ENCODE measurements at regions not wholly inside any gene's neighbourhood (a gene's known extent, or its start where the extent isn't known, plus 50 kb on each side); places are given as distances from the start of the nearest gene placed in this dataset. TPM values are rescaled to one million over a fixed set of nuclear protein-coding genes. Genes with fewer than 3 reads are reported as not detected.

- Histone ChIP-seq H3K9ac (ENCODE audit: low read depth, low read length) (no peak overlapping the region), H3K4me2 (ENCODE audit: low read length) (no peak overlapping the region), H3K9me3 (replicated peaks; ENCODE audit: low read length) (no peaks in the 10 kb centered on the region), H3K4me3 (ENCODE audit: low read length) (no peak overlapping the region), H3K27me3 (ENCODE audit: control insufficient read depth, insufficient read depth, low read length) (no peaks in the 10 kb centered on the region), H3K36me3 (ENCODE audit: insufficient read depth, low read length) (no peaks in the 10 kb centered on the region), H3K4me1 (ENCODE audit: control insufficient read depth, insufficient read depth, low read length) (no peaks in the 10 kb centered on the region)
Observed at GRCh38 chr18:25423267-25423666, 71.3 kb upstream of the ZNF521 start.

GRCh38 chr18:25422230-25422629 lies 70.3 kb upstream of the ZNF521 start:
- no peak overlapping the region for H3K9ac ChIP-seq (ENCODE audit: low read depth, low read length)
- no peaks in the 10 kb centered on the region for H3K36me3 ChIP-seq (ENCODE audit: insufficient read depth, low read length)
- H3K4me1 ChIP-seq (ENCODE audit: control insufficient read depth, insufficient read depth, low read length), result no peaks in the 10 kb centered on the region
- no peaks in the 10 kb centered on the region for H3K27me3 ChIP-seq (ENCODE audit: control insufficient read depth, insufficient read depth, low read length)
- no peak overlapping the region for H3K4me3 ChIP-seq (ENCODE audit: low read length)
- H3K4me2 ChIP-seq (ENCODE audit: low read length), result no peak overlapping the region
- no peaks in the 10 kb centered on the region for H3K9me3 ChIP-seq (replicated peaks; ENCODE audit: low read length)

- Histone ChIP-seq H3K36me3 (ENCODE audit: insufficient read depth, low read length) (no peaks in the 10 kb centered on the region), H3K4me3 (ENCODE audit: low read length) (no peak overlapping the region), H3K4me2 (ENCODE audit: low read length) (no peak overlapping the region), H3K9ac (ENCODE audit: low read depth, low read length) (no peak overlapping the region), H3K27me3 (ENCODE audit: control insufficient read depth, insufficient read depth, low read length) (no peaks in the 10 kb centered on the region), H3K9me3 (replicated peaks; ENCODE audit: low read length) (no peaks in the 10 kb centered on the region), H3K4me1 (ENCODE audit: control insufficient read depth, insufficient read depth, low read length) (no peaks in the 10 kb centered on the region)
Observed at GRCh38 chr18:25420077-25420825, 68.3 kb upstream of the ZNF521 start.

GRCh38 chr18:25416374-25416773 lies 64.4 kb upstream of the ZNF521 start:
- Histone ChIP-seq H3K27me3 (ENCODE audit: control insufficient read depth, insufficient read depth, low read length) (no peaks in the 10 kb centered on the region), H3K4me3 (ENCODE audit: low read length) (no peak overlapping the region), H3K36me3 (ENCODE audit: insufficient read depth, low read length) (no peaks in the 10 kb centered on the region), H3K4me1 (ENCODE audit: control insufficient read depth, insufficient read depth, low read length) (no peaks in the 10 kb centered on the region), H3K9ac (ENCODE audit: low read depth, low read length) (no peak overlapping the region), H3K9me3 (replicated peaks; ENCODE audit: low read length) (no peaks in the 10 kb centered on the region), H3K4me2 (ENCODE audit: low read length) (no peak overlapping the region)

GRCh38 chr18:25409971-25410370 lies 58.0 kb upstream of the ZNF521 start:
- Histone ChIP-seq H3K4me3 (ENCODE audit: low read length) (no peak overlapping the region), H3K36me3 (ENCODE audit: insufficient read depth, low read length) (no peaks in the 10 kb centered on the region), H3K27me3 (ENCODE audit: control insufficient read depth, insufficient read depth, low read length) (no peaks in the 10 kb centered on the region), H3K4me1 (ENCODE audit: control insufficient read depth, insufficient read depth, low read length) (no peaks in the 10 kb centered on the region), H3K4me2 (ENCODE audit: low read length) (no peak overlapping the region), H3K9me3 (replicated peaks; ENCODE audit: low read length) (no peaks in the 10 kb centered on the region), H3K9ac (ENCODE audit: low read depth, low read length) (no peak overlapping the region)

- Histone ChIP-seq H3K4me2 (ENCODE audit: low read length) (no peak overlapping the region), H3K4me1 (ENCODE audit: control insufficient read depth, insufficient read depth, low read length) (no peaks in the 10 kb centered on the region), H3K9me3 (replicated peaks; ENCODE audit: low read length) (no peaks in the 10 kb centered on the region), H3K9ac (ENCODE audit: low read depth, low read length) (no peak overlapping the region), H3K27me3 (ENCODE audit: control insufficient read depth, insufficient read depth, low read length) (no peaks in the 10 kb centered on the region), H3K36me3 (ENCODE audit: insufficient read depth, low read length) (no peaks in the 10 kb centered on the region), H3K4me3 (ENCODE audit: low read length) (no peak overlapping the region)
Observed at GRCh38 chr18:25408293-25408692, 56.3 kb upstream of the ZNF521 start.

Small RNAs in the stretch of these regions (small RNA-seq; reads per million reads assigned to genes)
- not detected for gene AC027229.1
- gene RN7SL97P, result not detected

Data from skeletal muscle satellite cell (primary cell).